ENCODE measurements at regions not wholly inside any gene's neighbourhood (a gene's known extent, or its start where the extent isn't known, plus 50 kb on each side); places are given as distances from the start of the nearest gene placed in this dataset.

- TF ChIP-seq HMGXB4 (CRISPR knock-in tag; IDR thresholded peaks at IDR 0.05; ENCODE audit: borderline replicate concordance) = no peak
These were observed 721.9 kb upstream of the HS3ST5 start (continued) for GRCh38 chr6:115064680-115065079.

GRCh38 chr6:115060581-115060980 lies 717.8 kb upstream of the HS3ST5 start:
- Histone ChIP-seq H3K4me3 (no peak overlapping the region), H3K27ac (no peak overlapping the region), H3K9me3 (no peaks in the 10 kb centered on the region), H3K4me2 (no peak overlapping the region), H3K4me1 (no peaks in the 10 kb centered on the region)
- CTCF ChIA-PET = no interaction called here
- POLR2A ChIA-PET = no interaction called here
- ATAC-seq (no peak), FAIRE-seq (no peak), DNase-seq (ENCODE audit: low read depth in 1 of 2, low spot score in 1 of 2) (no peak)
- TF ChIP-seq GATA3 (IDR thresholded peaks at IDR 0.05; ENCODE audit: borderline replicate concordance) (no peak), CBX2 (IDR thresholded peaks at IDR 0.05; ENCODE audit: borderline replicate concordance, low read depth) (no peak), HOXB5 (CRISPR knock-in tag; IDR thresholded peaks at IDR 0.05) (no peak), ZSCAN20 (CRISPR knock-in tag; IDR thresholded peaks at IDR 0.05) (no peak), TP53 (CRISPR knock-in tag; IDR thresholded peaks at IDR 0.05) (no peak), HES2 (IDR thresholded peaks at IDR 0.05) (no peak), CTCF (IDR thresholded peaks at IDR 0.05) (no peak), NR3C1 (IDR thresholded peaks at IDR 0.05) (no peak), EP300 (IDR thresholded peaks at IDR 0.05) (no peak), PHF8 (IDR thresholded peaks at IDR 0.05; ENCODE audit: borderline replicate concordance, low read depth) (no peak), RNF2 (IDR thresholded peaks at IDR 0.05; ENCODE audit: borderline replicate concordance, low read depth) (no peak), TFCP2L1 (CRISPR knock-in tag; IDR thresholded peaks at IDR 0.05) (no peak)

- ATAC-seq (no peak), FAIRE-seq (no peak), DNase-seq (ENCODE audit: low read depth in 1 of 2, low spot score in 1 of 2) (no peak)
- H3K4me2 ChIP-seq = no peak overlapping the region
- H3K4me1 ChIP-seq = no peaks in the 10 kb centered on the region
- H3K9me3 ChIP-seq = no peaks in the 10 kb centered on the region
- TF ChIP-seq EHMT2 (IDR thresholded peaks at IDR 0.05; ENCODE audit: low read depth) (no peak), BCL3 (IDR thresholded peaks at IDR 0.05) (no peak), MAFK (IDR thresholded peaks at IDR 0.05; ENCODE audit: partially characterized antibody) (no peak), FOXS1 (CRISPR knock-in tag; IDR thresholded peaks at IDR 0.05) (no peak)
- H3K27ac ChIP-seq = no peak overlapping the region
- no peak overlapping the region for H3K4me3 ChIP-seq
- POLR2A ChIA-PET = no interaction called here
- 4% methylated on average over 3 of the region's 3 CpGs for WGBS (ENCODE audit: missing lambda C conversion rate)
- CTCF ChIA-PET = interaction anchor here (0.9 kb wide), 1 partner anchor 838 kb away, joined by 3 read pairs; no protein-coding TSS in a partner anchor
These were observed 715.8 kb upstream of the HS3ST5 start for GRCh38 chr6:115058414-115059211.
